ENCODE measurements at regions not wholly inside any gene's neighbourhood (a gene's known extent, or its start where the extent isn't known, plus 50 kb on each side); places are given as distances from the start of the nearest gene placed in this dataset.

DNA sequence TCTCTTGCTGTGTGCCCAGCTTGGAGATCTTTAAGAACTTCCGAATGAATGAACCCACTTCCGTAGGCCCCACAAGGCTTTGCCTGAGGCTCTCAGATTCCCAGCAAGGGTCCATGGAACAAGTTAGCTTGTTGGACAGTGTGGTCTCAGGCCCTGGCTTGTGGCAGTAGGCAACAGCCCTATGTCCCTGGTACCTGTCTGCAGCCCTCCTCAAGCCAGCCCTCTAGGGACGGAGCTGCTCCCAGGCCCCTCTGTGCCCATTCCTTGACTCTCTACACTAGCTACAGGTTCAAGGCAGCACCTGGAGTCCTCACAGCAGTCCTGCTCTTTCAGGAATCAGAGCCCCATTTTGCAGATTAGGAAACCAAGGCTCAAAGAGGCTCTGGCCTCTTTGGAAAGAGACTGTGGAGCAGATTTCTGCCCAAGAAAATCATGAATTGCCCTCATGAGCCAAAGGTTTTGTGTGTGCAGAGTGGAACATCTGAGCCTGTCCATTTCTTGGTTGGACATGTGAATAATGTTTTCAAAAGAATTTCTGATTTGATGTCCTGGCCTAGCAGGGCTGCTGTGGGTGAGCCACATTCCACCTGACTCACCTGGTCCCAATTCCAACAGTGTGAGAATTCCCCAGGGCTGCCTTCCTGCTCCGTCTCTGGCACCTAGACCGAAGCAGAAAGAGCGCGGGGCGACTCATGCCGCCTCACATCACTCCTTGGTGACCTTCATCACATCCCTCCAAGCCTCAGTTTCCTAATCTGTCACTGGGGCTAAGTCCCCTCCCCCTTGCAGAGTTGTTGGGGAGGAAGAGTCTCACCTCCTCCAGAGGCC is 131.7 kb downstream of the BARX1 start:
- H2BK20ac ChIP-seq (ENCODE audit: low read length): no peak overlapping the region
- FAIRE-seq: no peak
- H4K91ac ChIP-seq (replicated peaks; ENCODE audit: insufficient read length, low read length): no peak overlapping the region
- DNase-seq (ENCODE audit: low read depth in 1 of 2, low spot score in 2 of 2): no peak
- H2BK5ac ChIP-seq (ENCODE audit: low read depth, low read length): no peak overlapping the region
- CTCF ChIA-PET (ENCODE audit: partially characterized antibody): interaction anchor here (1.0 to 6.9 kb wide), 6 partner anchors 11 to 179 kb away, joined by 3 to 105 read pairs (median 3); no protein-coding TSS in a partner anchor
- no peak overlapping the region for H2AFZ ChIP-seq (ENCODE audit: low read length)
- no peak overlapping the region for H3K56ac ChIP-seq (replicated peaks; ENCODE audit: insufficient read length, low read depth, low read length)
- H3K23me2 ChIP-seq (ENCODE audit: low read depth, low read length): peaks cover 2% of the 10 kb centered on the region; the same call in 1 of the 2 replicates
- no peaks in the 10 kb centered on the region for H4K20me1 ChIP-seq (replicated peaks in 1 of 2; ENCODE audit: control insufficient read depth in 1 of 2, insufficient read depth in 2 of 2, low read length in 2 of 2)
- no peak overlapping the region for H3K4me2 ChIP-seq (ENCODE audit: insufficient read depth in 1 of 2, low read depth in 2 of 2, low read length in 2 of 2)
- 90% methylated on average over 9 of the region's 9 CpGs; no CpG with 5 or more reads in 1 of the 2 experiments for WGBS, 2 experiments (ENCODE audit: extremely low coverage in 1 of 2, insufficient coverage in 1 of 2, insufficient read length in 1 of 2, insufficient replicate concordance in 2 of 2, low coverage in 1 of 2, low lambda C conversion rate in 2 of 2, missing lambda C conversion rate in 1 of 2)
- H3K14ac ChIP-seq (ENCODE audit: insufficient read length): no peak overlapping the region
- H3K4me1 ChIP-seq (replicated peaks in 1 of 4; ENCODE audit: control insufficient read depth in 3 of 4, insufficient read depth in 4 of 4, low read length in 3 of 4): peaks cover 0 to 13% (median 9%) of the 10 kb centered on the region in 4 experiments; a peak in 5 of 7 replicates
- no peak overlapping the region; the same call in 1 of the 2 replicates for H4K8ac ChIP-seq (ENCODE audit: extremely low read depth, insufficient read depth, low read length)
- H2BK12ac ChIP-seq (ENCODE audit: low read depth, low read length): no peak overlapping the region
- H4K5ac ChIP-seq (ENCODE audit: insufficient read length, low read depth, low read length): no peak overlapping the region
- no peak overlapping the region for H2AK5ac ChIP-seq (ENCODE audit: low read depth, low read length)
- no peak overlapping the region for H2BK120ac ChIP-seq (replicated peaks; ENCODE audit: low read depth, low read length)
- H3K23ac ChIP-seq (ENCODE audit: insufficient read length): no peak overlapping the region
- peaks cover 0 to 5% (median 4%) of the 10 kb centered on the region in 4 experiments; a peak in 3 of 7 replicates for H3K27me3 ChIP-seq (replicated peaks in 1 of 4; ENCODE audit: control insufficient read depth in 3 of 4, extremely low read depth in 1 of 4, insufficient read depth in 3 of 4, low read length in 3 of 4)
- POLR2A ChIA-PET (ENCODE audit: partially characterized antibody): no interaction called here
- no peak for TF ChIP-seq RXRA (IDR thresholded peaks at IDR 0.05; ENCODE audit: insufficient read depth, low read depth, low read length)
- no peak overlapping the region for H3K4me3 ChIP-seq (ENCODE audit: extremely low read depth in 1 of 4, insufficient read depth in 2 of 4, low read depth in 3 of 4, low read length in 4 of 4)
- no peak overlapping the region for H3K4ac ChIP-seq (replicated peaks; ENCODE audit: insufficient read length, low read depth, low read length)
- H3K36me3 ChIP-seq (ENCODE audit: control insufficient read depth in 2 of 4, insufficient read depth in 4 of 4, low read length in 3 of 4): no peaks in the 10 kb centered on the region
- H3K27ac ChIP-seq (ENCODE audit: low read depth, low read length): no peak overlapping the region
- no peak overlapping the region for H2BK15ac ChIP-seq (ENCODE audit: low read length)
- H3K9me3 ChIP-seq (ENCODE audit: insufficient read depth in 2 of 2, low read depth in 1 of 2, low read length in 1 of 2): no peaks in the 10 kb centered on the region; a peak in 1 of 4 replicates
- H3K18ac ChIP-seq (ENCODE audit: extremely low read depth, low read length): no peak overlapping the region
- no peak overlapping the region for H3K9ac ChIP-seq (replicated peaks in 1 of 4; ENCODE audit: extremely low read depth in 1 of 4, low read depth in 3 of 4, low read length in 3 of 4)
- no peaks in the 10 kb centered on the region for H3K79me2 ChIP-seq (ENCODE audit: control insufficient read depth in 1 of 2, insufficient read depth in 2 of 2, low read length in 2 of 2)
- no peaks in the 10 kb centered on the region for H3K79me1 ChIP-seq (ENCODE audit: low read depth, low read length)
